GF-D8 (cell line): ENCODE measurements at regions not wholly inside any gene's neighbourhood (a gene's known extent, or its start where the extent isn't known, plus 50 kb on each side); places are given as distances from the start of the nearest gene placed in this dataset.

Experiments used
- DNase-seq: peaks from one replicate; lab custom pipeline; 2025; lab: John Stamatoyannopoulos, UW

- no peak for DNase-seq
These were observed 87.3 kb upstream of the HDAC4 start for GRCh38 chr2:239488125-239488524.

- no peak for DNase-seq
These were observed 86.5 kb upstream of the HDAC4 start for GRCh38 chr2:239487272-239487671.

- no peak for DNase-seq
These were observed 84.8 kb upstream of the HDAC4 start for GRCh38 chr2:239485622-239486021.

- no peak for DNase-seq
These were observed 83.9 kb upstream of the HDAC4 start for GRCh38 chr2:239484571-239485355.

GRCh38 chr2:239482778-239483712 is 82.2 kb upstream of the HDAC4 start:
- DNase-seq = no peak

- no peak for DNase-seq
These were observed 78.7 kb upstream of the HDAC4 start for GRCh38 chr2:239479471-239479870.

GRCh38 chr2:239477591-239477990 is 76.8 kb upstream of the HDAC4 start:
- DNase-seq = no peak

- no peak for DNase-seq
These were observed 76.2 kb upstream of the HDAC4 start for GRCh38 chr2:239476757-239477585.

- no peak for DNase-seq
These were observed 75.4 kb upstream of the HDAC4 start for GRCh38 chr2:239476029-239476756.

- no peak for DNase-seq
These were observed 74.6 kb upstream of the HDAC4 start for GRCh38 chr2:239475161-239476028.

- no peak for DNase-seq
These were observed 72.5 kb upstream of the HDAC4 start for GRCh38 chr2:239473211-239473805.

GRCh38 chr2:239472235-239472775 is 71.5 kb upstream of the HDAC4 start:
- no peak for DNase-seq

- DNase-seq = no peak
These were observed 70.4 kb upstream of the HDAC4 start for GRCh38 chr2:239471011-239471792.

GRCh38 chr2:239470151-239470900 is 69.5 kb upstream of the HDAC4 start:
- no peak for DNase-seq

GRCh38 chr2:239469106-239469960 is 68.5 kb upstream of the HDAC4 start:
- DNase-seq = no peak

- DNase-seq = no peak
These were observed 67.8 kb upstream of the HDAC4 start for GRCh38 chr2:239468491-239469105.

- DNase-seq = no peak
These were observed 67.2 kb upstream of the HDAC4 start for GRCh38 chr2:239467956-239468490.
